IMR-90 (cell line): ENCODE measurements at regions not wholly inside any gene's neighbourhood (a gene's known extent, or its start where the extent isn't known, plus 50 kb on each side); places are given as distances from the start of the nearest gene placed in this dataset.

Experiments used
- ATAC-seq: fragments of 200-7000 bp; cut with Tn5 transposase; 2 replicates; pipeline ENCODE4 v1.9.1; 2020; ENCODE audit warnings: low read depth, mild to moderate bottlenecking, moderate library complexity
- BruUV-seq: library from RNA; stranded (reverse); fragments of 400-500 nt; replicated peaks from 2 replicates; lab custom pipeline; 2021; lab: Mats Ljungman, UMichigan
- CTCF ChIA-PET: fragments of 300-600 bp; formaldehyde crosslinking; extraction: SDS; loops from one replicate; lab custom pipeline; 2021; ENCODE audit warnings: antibody characterized with exemption; lab: Yijun Ruan, JAX
- POLR2A ChIA-PET: fragments of 300-600 bp; sonication (Branson Sonifier 250); formaldehyde crosslinking; loops from one replicate; lab custom pipeline; 2022; ENCODE audit warnings: antibody characterized with exemption; ENCODE audit not compliant: unreplicated experiment; lab: Charles Lee
- DNase-seq: peaks from one replicate; pipeline ENCODE4 v3.0.0; 2013
- H2AFZ ChIP-seq: replicated peaks from 2 replicates; pipeline ENCODE3; 2013; ENCODE audit warnings: low read length, mild to moderate bottlenecking; ENCODE audit not compliant: poor library complexity
- H2AK5ac ChIP-seq: 2 replicates; pipeline ENCODE4 v1.6.1; 2013; ENCODE audit warnings: low read depth, low read length, inconsistent platforms
- H2AK9ac ChIP-seq: replicated peaks from 2 replicates; pipeline ENCODE3; 2013; ENCODE audit warnings: mild to moderate bottlenecking, low read depth, low read length, moderate library complexity; ENCODE audit not compliant: poor library complexity
- H2BK120ac ChIP-seq: 2 replicates; pipeline ENCODE4 v1.6.1; 2013; ENCODE audit warnings: low read depth, low read length, inconsistent platforms
- H2BK15ac ChIP-seq: 3 replicates; pipeline ENCODE4 v1.6.1; 2013; ENCODE audit warnings: low read depth, low read length, inconsistent platforms
- H2BK20ac ChIP-seq: 2 replicates; pipeline ENCODE4 v1.6.1; 2013; ENCODE audit warnings: low read depth, mild to moderate bottlenecking, inconsistent platforms, low read length, moderate library complexity
- H2BK5ac ChIP-seq: 2 replicates; pipeline ENCODE4 v1.6.1; 2013; ENCODE audit warnings: mild to moderate bottlenecking, low read depth, low read length, inconsistent platforms; ENCODE audit not compliant: poor library complexity, severe bottlenecking
- H3K14ac ChIP-seq: replicated peaks from 2 replicates; pipeline ENCODE4 v1.6.1; 2013; ENCODE audit warnings: low read depth, low read length, inconsistent platforms
- H3K18ac ChIP-seq: 2 replicates; pipeline ENCODE4 v1.6.1; 2013; ENCODE audit warnings: low read depth, low read length, control low read depth
- H3K23ac ChIP-seq: 2 replicates; pipeline ENCODE4 v1.6.1; 2013; ENCODE audit warnings: low read depth, low read length, inconsistent platforms
- H3K27ac ChIP-seq: 2 replicates; pipeline ENCODE4 v1.5.1; 2013; ENCODE audit warnings: mild to moderate bottlenecking, control low read depth, low read length; ENCODE audit not compliant: insufficient read depth
- H3K27me3 ChIP-seq: 2 replicates; pipeline ENCODE4 v1.6.1; 2013; ENCODE audit warnings: low read length; ENCODE audit not compliant: control insufficient read depth, insufficient read depth
- H3K36me3 ChIP-seq: 2 replicates; pipeline ENCODE4 v1.6.1; 2013; ENCODE audit warnings: low read length, mixed read lengths; ENCODE audit not compliant: control insufficient read depth, insufficient read depth
- H3K4ac ChIP-seq: 2 replicates; pipeline ENCODE4 v1.6.1; 2013; ENCODE audit warnings: low read depth, low read length, inconsistent platforms
- H3K4me1 ChIP-seq: 2 replicates; pipeline ENCODE4 v1.6.1; 2013; ENCODE audit warnings: low read length, mixed read lengths; ENCODE audit not compliant: control insufficient read depth, insufficient read depth
- H3K4me2 ChIP-seq: 2 replicates; pipeline ENCODE4 v1.6.1; 2013; ENCODE audit warnings: low read depth, mild to moderate bottlenecking, control low read depth, low read length, moderate library complexity
- H3K4me3 ChIP-seq: 2 replicates; pipeline ENCODE4 v1.5.1; 2013; ENCODE audit warnings: low read depth, mild to moderate bottlenecking, control low read depth, low read length, moderate library complexity; ENCODE audit not compliant: insufficient read depth
- H3K56ac ChIP-seq: 2 replicates; pipeline ENCODE4 v1.6.1; 2013; ENCODE audit warnings: low read length, inconsistent platforms; ENCODE audit not compliant: insufficient read depth; ENCODE audit errors: extremely low read depth
- H3K79me1 ChIP-seq, 2 experiments: 2 replicates each; pipeline ENCODE4 v1.6.1; 2013; ENCODE audit warnings: low read length in 2 of 2, inconsistent platforms in 1 of 2, low read depth in 1 of 2
- H3K9ac ChIP-seq: 2 replicates; pipeline ENCODE4 v1.6.1; 2013; ENCODE audit warnings: low read depth, low read length, control low read depth
- H3K9me1 ChIP-seq: 2 replicates; pipeline ENCODE4 v1.6.1; 2013; ENCODE audit warnings: low read length, inconsistent platforms; ENCODE audit not compliant: insufficient read depth
- H3K9me3 ChIP-seq: 2 replicates; pipeline ENCODE4 v1.6.1; 2013; ENCODE audit warnings: low read length; ENCODE audit not compliant: control insufficient read depth, insufficient read depth
- H4K20me1 ChIP-seq: 2 replicates; pipeline ENCODE4 v1.6.1; 2013; ENCODE audit warnings: low read length, inconsistent platforms; ENCODE audit not compliant: insufficient read depth
- H4K5ac ChIP-seq: 2 replicates; pipeline ENCODE4 v1.6.1; 2013; ENCODE audit warnings: mild to moderate bottlenecking, low read depth, low read length, control low read depth
- H4K8ac ChIP-seq, 2 experiments: 2 replicates each; pipeline ENCODE4 v1.6.1; 2013; ENCODE audit warnings: low read depth in 2 of 2, low read length in 2 of 2, control low read depth in 1 of 2, inconsistent platforms in 1 of 2
- H4K91ac ChIP-seq: 2 replicates; pipeline ENCODE4 v1.6.1; 2013; ENCODE audit warnings: low read depth, low read length, inconsistent platforms; ENCODE audit not compliant: insufficient read depth
- BHLHE40 ChIP-seq: fragments of 150-350 bp; IDR thresholded peaks from 2 replicates; pipeline ENCODE4 v1.6.1; 2016; ENCODE audit warnings: mild to moderate bottlenecking, low read depth, low read length
- CEBPB ChIP-seq: IDR thresholded peaks from 2 replicates; pipeline ENCODE4 v1.6.1; 2012; ENCODE audit warnings: low read depth, low read length, improper control_type of control experiment
- CHD1 ChIP-seq: IDR thresholded peaks from 2 replicates; pipeline ENCODE4 v1.6.1; 2012; ENCODE audit warnings: low read depth, low read length, improper control_type of control experiment
- FOS ChIP-seq: fragments of 150-350 bp; IDR thresholded peaks from 2 replicates; pipeline ENCODE4 v1.6.1; 2016; ENCODE audit warnings: low read depth, low read length
- MAFK ChIP-seq: IDR thresholded peaks from 2 replicates; pipeline ENCODE4 v1.6.1; 2012; ENCODE audit warnings: low read depth, low read length, improper control_type of control experiment
- MAZ ChIP-seq: IDR thresholded peaks from 2 replicates; pipeline ENCODE4 v1.6.1; 2012; ENCODE audit warnings: low read depth, mild to moderate bottlenecking, low read length, improper control_type of control experiment, moderate library complexity, borderline replicate concordance
- MXI1 ChIP-seq: IDR thresholded peaks from 2 replicates; pipeline ENCODE4 v1.6.1; 2012; ENCODE audit warnings: low read depth, mild to moderate bottlenecking, low read length, moderate library complexity, borderline replicate concordance
- POLR2A ChIP-seq: IDR thresholded peaks from 2 replicates; pipeline ENCODE4 v1.6.1; 2012; ENCODE audit warnings: mild to moderate bottlenecking, low read depth, low read length
- RCOR1 ChIP-seq: IDR thresholded peaks from 2 replicates; pipeline ENCODE4 v1.6.1; 2012; ENCODE audit warnings: mild to moderate bottlenecking, low read length, improper control_type of control experiment; ENCODE audit not compliant: insufficient replicate concordance
- RFX5 ChIP-seq: IDR thresholded peaks from 2 replicates; pipeline ENCODE4 v1.8.0; 2012; ENCODE audit warnings: low read depth, mild to moderate bottlenecking, low read length, moderate library complexity
- SMC3 ChIP-seq: fragments of 150-350 bp; IDR thresholded peaks from 2 replicates; pipeline ENCODE4 v1.6.1; 2016; ENCODE audit warnings: low read depth, mild to moderate bottlenecking, antibody characterized with exemption, low read length, moderate library complexity
- WGBS, 2 experiments: methylation state at CpG; one replicate each; pipeline versions ENCODE4 v1.1.5 to v1.1.7; 2013; ENCODE audit warnings: missing lambda C conversion rate in 2 of 2; ENCODE audit not compliant: insufficient read length in 1 of 2; ENCODE audit errors: extremely low coverage in 2 of 2; 5-methylcytosine and 5-hydroxymethylcytosine counted together
- dilution Hi-C: fragments of 300-500 bp; cut with HindIII; formaldehyde crosslinking; loops from one replicate; pipeline ENCODE4 v1.14.3; 2018; ENCODE audit warnings: low sequenced_read_pairs; ENCODE audit not compliant: unreplicated experiment
- in situ Hi-C: fragments of 300-500 bp; cut with MboI; formaldehyde crosslinking; loops from 3 replicates; pipeline ENCODE4 v1.14.3; 2019; ENCODE audit warnings: low sequenced_read_pairs, inconsistent platforms, mixed read lengths
- intact Hi-C: fragments of 100-400 bp; cut with micrococcal nuclease; formaldehyde crosslinking; loops from 2 replicates; pipeline ENCODE4 v1.10.0; 2022

- H3K18ac ChIP-seq, result no peak overlapping the region
- POLR2A ChIA-PET, result no interaction called here
- H3K23ac ChIP-seq, result no peak overlapping the region
- H3K9me3 ChIP-seq, result no peaks in the 10 kb centered on the region
- dilution Hi-C loops (no loop called here), in situ Hi-C loops (no loop called here), intact Hi-C loops (no loop called here)
- no peak overlapping the region for H3K27ac ChIP-seq
- H2AK9ac ChIP-seq, result no peak overlapping the region
- H2BK15ac ChIP-seq, result no peak overlapping the region
- no peak overlapping the region for H3K4ac ChIP-seq
- H2BK5ac ChIP-seq, result no peak overlapping the region
- no peak overlapping the region for H2BK120ac ChIP-seq
- TF ChIP-seq POLR2A, result no peak
- no peak for TF ChIP-seq MAFK
- no peak for TF ChIP-seq MAZ
- no peak for TF ChIP-seq MXI1
- TF ChIP-seq CEBPB, result no peak
- TF ChIP-seq SMC3, result no peak
- TF ChIP-seq FOS, result no peak
- no peak for TF ChIP-seq BHLHE40
- no peak for TF ChIP-seq RCOR1
- TF ChIP-seq RFX5, result no peak
- no peak for TF ChIP-seq CHD1
- H3K9ac ChIP-seq, result no peak overlapping the region
- no peak for DNase-seq
- no peak overlapping the region for H3K4me2 ChIP-seq
- 100% methylated on average over 1 of the region's 2 CpGs; no CpG with 5 or more reads in 1 of the 2 experiments for WGBS, 2 experiments
- BruUV-seq, result no TSS peak
- H3K9me1 ChIP-seq, result no peaks in the 10 kb centered on the region
- no peak overlapping the region for H3K56ac ChIP-seq
- no peak overlapping the region for H4K8ac ChIP-seq
- no peaks in the 10 kb centered on the region for H3K36me3 ChIP-seq
- CTCF ChIA-PET, result no interaction called here
- no peaks in the 10 kb centered on the region for H3K27me3 ChIP-seq
- no peaks in the 10 kb centered on the region for H3K4me1 ChIP-seq
- H2AFZ ChIP-seq, result no peak overlapping the region
- no peak overlapping the region for H3K4me3 ChIP-seq
- H4K91ac ChIP-seq, result no peak overlapping the region
- no peaks in the 10 kb centered on the region for H4K20me1 ChIP-seq
- H4K5ac ChIP-seq, result no peak overlapping the region
- ATAC-seq, result no peak
- H2AK5ac ChIP-seq, result no peak overlapping the region
- no peaks in the 10 kb centered on the region for H3K79me1 ChIP-seq
- no peak overlapping the region for H3K14ac ChIP-seq
- H2BK20ac ChIP-seq, result no peak overlapping the region
Measured at GRCh38 chr21:27380303-27380702, 413.4 kb upstream of the ADAMTS5 start.
